Epithelial cell of prostate (primary cell): ENCODE measurements at regions not wholly inside any gene's neighbourhood (a gene's known extent, or its start where the extent isn't known, plus 50 kb on each side); places are given as distances from the start of the nearest gene placed in this dataset.

Source experiments
- DNase-seq: peaks from one replicate; pipeline ENCODE4 v3.0.0-alpha.2; 2011; ENCODE audit warnings: low read depth, low spot score
- H3K27ac ChIP-seq: fragments of 450-650 bp; 2 replicates; pipeline ENCODE4 v1.5.1; 2017; ENCODE audit warnings: mild to moderate bottlenecking

GRCh38 chr10:125555267-125555666 is 127.7 kb downstream of the TEX36 start:
- no peak for DNase-seq
- H3K27ac ChIP-seq = no peak overlapping the region

- H3K27ac ChIP-seq = no peak overlapping the region
- no peak for DNase-seq
Measured at GRCh38 chr10:125554753-125555152, 128.2 kb downstream of the TEX36 start.

- no peak overlapping the region for H3K27ac ChIP-seq
- DNase-seq = no peak
Measured at GRCh38 chr10:125554016-125554703, 128.8 kb downstream of the TEX36 start.

DNA sequence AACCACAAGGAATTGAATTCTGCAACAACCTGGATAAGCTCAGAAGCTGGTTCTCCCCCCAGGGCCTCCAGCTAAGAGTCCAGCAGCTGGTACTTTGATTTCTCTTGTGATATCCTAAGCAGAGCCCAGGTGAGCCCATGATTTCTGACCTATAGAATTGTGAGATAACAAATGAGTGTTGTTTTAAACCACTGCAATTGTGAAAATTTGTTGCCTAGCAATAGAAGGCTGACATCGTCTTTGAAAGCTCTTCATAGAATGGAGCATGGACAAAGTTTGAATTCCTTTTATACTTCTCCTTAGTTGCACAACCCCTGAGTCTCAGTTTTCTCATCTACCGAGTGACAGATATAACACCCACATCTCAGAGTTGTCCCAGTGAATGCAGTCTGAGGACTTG is 129.9 kb downstream of the TEX36 start:
- DNase-seq = no peak
- no peak overlapping the region for H3K27ac ChIP-seq

DNA sequence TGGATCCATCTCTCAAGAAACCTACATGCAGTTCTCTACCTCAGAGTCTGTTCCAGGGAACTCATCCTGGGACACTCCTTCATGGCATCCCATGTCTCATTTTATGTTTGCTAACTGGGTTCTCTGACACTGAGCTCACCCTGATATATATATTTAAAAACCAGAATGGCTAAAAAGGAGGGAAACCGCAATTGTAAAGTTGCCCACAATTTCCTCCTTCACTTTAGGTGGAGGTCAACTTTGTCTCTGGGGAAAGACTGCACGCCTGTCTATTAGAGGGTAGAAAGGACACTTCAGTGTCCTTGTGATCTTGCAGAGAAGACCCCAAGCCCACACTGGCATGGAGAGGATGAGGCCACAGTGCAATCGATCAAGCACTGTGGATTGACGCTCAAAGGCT is 131.7 kb downstream of the TEX36 start:
- no peak for DNase-seq
- H3K27ac ChIP-seq = no peak overlapping the region

GRCh38 chr10:125550362-125550761 is 132.6 kb downstream of the TEX36 start:
- no peak for DNase-seq
- H3K27ac ChIP-seq = no peak overlapping the region

GRCh38 chr10:125549653-125550052 is 133.3 kb downstream of the TEX36 start:
- DNase-seq = no peak
- no peak overlapping the region for H3K27ac ChIP-seq

GRCh38 chr10:125548878-125549277 is 134.1 kb downstream of the TEX36 start:
- H3K27ac ChIP-seq = no peak overlapping the region
- no peak for DNase-seq

DNA sequence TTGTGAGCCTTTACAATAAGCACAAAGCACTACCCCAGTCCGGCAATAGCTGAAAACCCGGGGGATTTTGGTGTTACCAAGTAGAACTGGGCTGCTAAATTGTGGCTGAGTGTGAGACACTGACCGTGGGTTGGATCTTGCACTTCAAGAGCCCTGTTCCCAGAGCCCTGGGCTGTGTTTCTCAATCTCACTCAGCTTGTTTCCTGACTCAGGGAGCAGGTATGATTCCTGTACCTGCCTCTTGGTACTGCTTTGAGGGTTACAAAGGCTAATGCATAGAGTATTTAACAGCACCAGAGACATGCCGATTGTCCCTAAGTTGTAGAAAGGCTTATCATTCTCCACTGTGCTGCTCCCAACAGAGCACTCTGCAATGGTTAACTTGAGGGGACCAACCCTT is 134.6 kb downstream of the TEX36 start:
- DNase-seq = no peak
- no peak overlapping the region for H3K27ac ChIP-seq

DNA sequence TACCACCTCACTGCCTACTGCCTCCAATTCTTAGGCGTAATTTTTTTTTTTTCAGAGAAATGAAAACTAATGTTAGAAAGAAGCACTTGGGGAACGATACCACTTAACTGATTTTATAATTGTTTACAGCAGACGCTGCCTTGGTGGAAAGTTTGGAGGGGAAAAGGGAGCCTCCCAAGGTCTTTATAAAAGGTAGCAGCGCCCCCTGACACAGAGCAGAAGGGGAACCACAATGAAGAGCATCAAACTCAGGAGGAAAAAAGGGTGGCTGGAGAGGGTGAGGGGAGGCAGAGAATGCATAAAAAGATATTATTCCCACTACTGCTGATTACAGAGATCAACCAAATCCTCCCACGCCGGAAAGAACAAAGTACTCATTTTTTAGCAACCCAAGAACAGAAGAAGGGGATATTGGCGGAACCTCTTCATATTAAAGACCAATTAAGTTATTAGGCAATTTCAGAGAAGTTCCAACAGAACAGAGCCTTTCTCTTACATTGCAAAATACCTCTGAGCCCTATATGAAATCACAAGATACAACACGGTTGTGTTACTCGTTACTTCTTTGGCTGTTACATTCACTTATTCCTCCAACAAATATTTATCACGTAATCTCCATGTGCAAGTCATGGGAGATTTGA is 135.8 kb downstream of the TEX36 start:
- no peak for DNase-seq
- no peak overlapping the region for H3K27ac ChIP-seq

GRCh38 chr10:125543796-125544195 is 139.2 kb downstream of the TEX36 start:
- no peak for DNase-seq
- H3K27ac ChIP-seq = no peak overlapping the region

DNA sequence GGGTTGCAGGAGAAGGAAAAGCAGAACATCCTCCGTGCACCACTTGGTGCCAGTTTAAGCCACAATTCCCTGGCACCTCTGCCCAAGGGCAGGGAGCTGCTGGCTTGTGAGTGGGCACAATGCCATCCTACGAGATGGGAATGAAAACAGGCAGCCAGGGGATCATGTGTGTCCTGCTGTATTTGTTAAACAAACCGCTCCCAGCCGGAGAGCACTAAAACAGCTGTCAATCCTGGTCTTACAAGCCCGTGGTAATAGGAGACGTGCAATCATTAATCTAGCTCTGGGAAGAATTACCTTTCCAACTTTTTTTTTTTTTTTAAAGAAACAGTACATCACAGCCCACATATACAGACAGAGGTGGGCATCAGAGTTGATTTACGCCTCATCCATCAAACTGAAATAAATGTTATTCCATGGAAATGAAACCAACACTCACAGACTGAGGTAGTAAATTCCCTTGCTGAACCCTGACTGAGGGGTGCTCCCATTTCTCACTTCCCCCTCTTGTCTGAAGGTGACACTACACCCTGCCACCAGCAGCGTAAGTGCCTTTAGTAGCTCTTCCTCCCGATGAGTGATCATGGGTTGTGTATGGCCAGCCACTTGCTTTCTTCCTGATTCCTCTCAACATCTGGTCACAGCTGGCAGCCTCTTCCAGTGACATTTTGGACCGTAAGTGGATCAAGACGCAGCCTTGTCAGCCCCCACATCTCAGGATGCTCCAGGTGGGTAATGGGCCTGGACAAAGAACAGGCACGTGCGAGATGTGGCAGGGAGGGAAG is 143.8 kb downstream of the TEX36 start:
- H3K27ac ChIP-seq = no peak overlapping the region
- no peak for DNase-seq

GRCh38 chr10:125536236-125536635 is 146.7 kb downstream of the TEX36 start:
- no peak for DNase-seq
- no peak overlapping the region for H3K27ac ChIP-seq

GRCh38 chr10:125535559-125535958 is 147.4 kb downstream of the TEX36 start:
- DNase-seq = no peak
- no peak overlapping the region for H3K27ac ChIP-seq

- no peak for DNase-seq
- H3K27ac ChIP-seq = no peak overlapping the region
Measured at GRCh38 chr10:125534515-125534914, 148.4 kb downstream of the TEX36 start.

GRCh38 chr10:125533866-125534265 is 149.1 kb downstream of the TEX36 start:
- no peak for DNase-seq
- H3K27ac ChIP-seq = no peak overlapping the region

GRCh38 chr10:125531465-125531864 is 151.5 kb downstream of the TEX36 start:
- no peak overlapping the region for H3K27ac ChIP-seq
- no peak for DNase-seq

DNA sequence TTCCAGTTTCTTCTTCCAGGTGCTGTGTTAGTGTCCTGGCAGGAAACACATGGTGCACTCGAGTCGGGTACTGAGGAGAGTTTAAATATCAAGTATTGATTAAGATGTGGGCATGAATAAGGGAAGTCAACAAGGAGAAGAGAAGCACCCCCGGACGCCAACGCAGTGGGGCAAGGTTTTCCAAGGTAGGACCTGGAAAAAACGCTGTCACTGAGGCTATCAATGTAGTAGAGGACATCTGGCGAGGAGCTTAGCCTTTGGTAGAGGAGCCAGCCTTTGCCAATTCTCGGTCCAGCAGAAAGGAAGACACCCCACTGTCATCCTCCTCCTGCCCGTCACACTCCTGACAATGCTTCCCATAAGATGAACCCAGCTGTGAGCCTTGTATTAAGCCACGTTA is 159.6 kb downstream of the TEX36 start:
- no peak for DNase-seq
- no peak overlapping the region for H3K27ac ChIP-seq

DNA sequence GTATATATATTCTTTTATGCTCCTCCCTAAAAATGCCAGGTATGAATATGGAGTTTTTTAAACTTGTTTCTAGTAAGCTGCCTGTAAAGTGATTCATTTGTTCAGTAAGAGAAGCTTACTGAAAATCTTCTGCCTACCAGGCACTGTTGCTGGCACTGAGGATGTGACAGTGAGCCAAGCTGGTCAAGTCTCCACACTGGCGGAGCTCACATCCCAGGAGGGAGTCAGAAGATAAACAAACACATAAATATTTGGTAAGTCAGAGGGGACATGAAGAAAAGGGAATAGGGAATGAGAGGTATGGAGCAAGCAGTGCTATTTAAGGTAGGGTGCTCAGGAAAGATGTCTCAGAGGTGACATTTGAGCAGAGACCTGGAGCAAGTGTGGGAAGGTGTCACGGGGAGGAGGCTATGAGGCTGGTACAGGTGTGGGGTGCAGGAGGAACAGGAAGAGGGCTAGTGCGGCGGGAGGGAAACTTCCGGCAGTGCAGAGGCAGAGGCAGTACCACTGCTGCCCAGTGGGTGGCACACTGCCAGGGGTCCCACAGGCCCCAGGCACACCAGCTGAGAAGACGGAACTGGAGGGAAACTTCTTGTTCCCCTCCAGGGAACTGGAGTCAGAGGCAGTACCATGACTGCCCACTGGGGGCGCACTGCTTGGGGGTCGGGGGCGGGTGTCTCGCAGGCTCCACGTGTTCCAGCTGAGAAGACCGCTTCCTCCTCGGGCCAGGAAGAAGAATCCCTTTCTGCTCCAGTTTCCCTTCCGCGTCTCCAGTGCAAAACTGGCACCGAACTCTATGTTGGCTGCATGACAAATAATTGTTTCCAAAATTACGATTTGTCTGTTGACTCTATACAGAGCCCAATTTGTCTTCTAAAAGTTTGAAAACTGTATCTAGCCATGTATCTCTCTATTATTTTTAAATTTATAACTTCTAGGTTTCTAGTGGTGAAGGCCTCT is 161.0 kb downstream of the TEX36 start:
- H3K27ac ChIP-seq = no peak overlapping the region
- no peak for DNase-seq

- H3K27ac ChIP-seq = no peak overlapping the region
- DNase-seq = no peak
Measured at GRCh38 chr10:125520968-125521367, 162.0 kb downstream of the TEX36 start.
